ENCODE measurements at regions not wholly inside any gene's neighbourhood (a gene's known extent, or its start where the extent isn't known, plus 50 kb on each side); places are given as distances from the start of the nearest gene placed in this dataset.

- no peak overlapping the region for H3K4me3 ChIP-seq (ENCODE audit: low read length)
- TF ChIP-seq, protein P1, sequence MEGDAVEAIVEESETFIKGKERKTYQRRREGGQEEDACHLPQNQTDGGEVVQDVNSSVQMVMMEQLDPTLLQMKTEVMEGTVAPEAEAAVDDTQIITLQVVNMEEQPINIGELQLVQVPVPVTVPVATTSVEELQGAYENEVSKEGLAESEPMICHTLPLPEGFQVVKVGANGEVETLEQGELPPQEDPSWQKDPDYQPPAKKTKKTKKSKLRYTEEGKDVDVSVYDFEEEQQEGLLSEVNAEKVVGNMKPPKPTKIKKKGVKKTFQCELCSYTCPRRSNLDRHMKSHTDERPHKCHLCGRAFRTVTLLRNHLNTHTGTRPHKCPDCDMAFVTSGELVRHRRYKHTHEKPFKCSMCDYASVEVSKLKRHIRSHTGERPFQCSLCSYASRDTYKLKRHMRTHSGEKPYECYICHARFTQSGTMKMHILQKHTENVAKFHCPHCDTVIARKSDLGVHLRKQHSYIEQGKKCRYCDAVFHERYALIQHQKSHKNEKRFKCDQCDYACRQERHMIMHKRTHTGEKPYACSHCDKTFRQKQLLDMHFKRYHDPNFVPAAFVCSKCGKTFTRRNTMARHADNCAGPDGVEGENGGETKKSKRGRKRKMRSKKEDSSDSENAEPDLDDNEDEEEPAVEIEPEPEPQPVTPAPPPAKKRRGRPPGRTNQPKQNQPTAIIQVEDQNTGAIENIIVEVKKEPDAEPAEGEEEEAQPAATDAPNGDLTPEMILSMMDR (conservative IDR thresholded peaks at IDR 0.05; ENCODE audit: low read length) = no peak
- no peak for DNase-seq (ENCODE audit: low read depth)
Observed at GRCh38 chr4:74588350-74588749, 143.4 kb downstream of the AREG start.

DNA sequence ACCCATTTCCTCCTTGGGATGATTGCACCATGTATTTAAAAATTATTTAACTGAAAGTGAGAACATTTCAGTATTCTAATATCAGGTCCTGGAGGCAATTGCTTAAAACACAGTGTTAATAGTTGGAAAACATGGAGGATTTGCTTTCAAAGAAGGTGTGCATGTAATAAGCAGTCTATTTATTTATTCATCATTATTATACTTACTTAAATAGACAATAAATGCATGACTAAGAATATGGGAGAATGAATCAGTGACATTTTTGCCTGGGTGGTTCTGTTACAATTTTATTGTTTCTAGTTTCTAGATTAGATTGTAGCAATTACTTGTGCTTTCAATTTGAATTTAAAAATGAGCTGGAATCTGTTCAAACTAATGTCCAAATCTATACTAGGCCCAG, 145.5 kb downstream of the AREG start:
- TF ChIP-seq, protein P1 (conservative IDR thresholded peaks at IDR 0.05; ENCODE audit: low read length) = no peak
- no peak overlapping the region for H3K4me3 ChIP-seq (ENCODE audit: low read length)
- no peak for DNase-seq (ENCODE audit: low read depth)

GRCh38 chr4:74598611-74599325, 153.8 kb downstream of the AREG start:
- TF ChIP-seq, protein P1 (conservative IDR thresholded peaks at IDR 0.05; ENCODE audit: low read length) = no peak
- DNase-seq (ENCODE audit: low read depth) = no peak
- no peak overlapping the region for H3K4me3 ChIP-seq (ENCODE audit: low read length)

DNA sequence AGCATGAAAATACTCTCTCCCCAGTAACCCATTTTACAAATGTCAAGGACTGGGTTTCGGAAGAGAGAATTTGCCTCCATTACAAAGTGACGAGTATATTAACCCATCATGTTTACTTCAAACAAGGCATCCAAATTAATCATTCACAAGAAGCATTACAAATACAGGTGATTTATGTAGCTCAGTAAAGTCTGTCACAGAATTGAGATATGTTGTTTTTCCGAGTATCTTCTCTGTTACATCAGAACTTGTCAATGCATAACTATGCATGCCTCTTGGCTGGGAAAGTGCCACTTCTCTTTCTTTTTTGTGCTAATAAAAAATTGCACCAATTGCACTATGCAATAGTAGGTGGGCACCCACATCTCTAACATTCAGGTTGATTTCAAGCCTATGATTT, 158.2 kb downstream of the AREG start:
- TF ChIP-seq, protein P1 (conservative IDR thresholded peaks at IDR 0.05; ENCODE audit: low read length) = no peak
- H3K4me3 ChIP-seq (ENCODE audit: low read length) = no peak overlapping the region
- DNase-seq (ENCODE audit: low read depth) = no peak

DNA sequence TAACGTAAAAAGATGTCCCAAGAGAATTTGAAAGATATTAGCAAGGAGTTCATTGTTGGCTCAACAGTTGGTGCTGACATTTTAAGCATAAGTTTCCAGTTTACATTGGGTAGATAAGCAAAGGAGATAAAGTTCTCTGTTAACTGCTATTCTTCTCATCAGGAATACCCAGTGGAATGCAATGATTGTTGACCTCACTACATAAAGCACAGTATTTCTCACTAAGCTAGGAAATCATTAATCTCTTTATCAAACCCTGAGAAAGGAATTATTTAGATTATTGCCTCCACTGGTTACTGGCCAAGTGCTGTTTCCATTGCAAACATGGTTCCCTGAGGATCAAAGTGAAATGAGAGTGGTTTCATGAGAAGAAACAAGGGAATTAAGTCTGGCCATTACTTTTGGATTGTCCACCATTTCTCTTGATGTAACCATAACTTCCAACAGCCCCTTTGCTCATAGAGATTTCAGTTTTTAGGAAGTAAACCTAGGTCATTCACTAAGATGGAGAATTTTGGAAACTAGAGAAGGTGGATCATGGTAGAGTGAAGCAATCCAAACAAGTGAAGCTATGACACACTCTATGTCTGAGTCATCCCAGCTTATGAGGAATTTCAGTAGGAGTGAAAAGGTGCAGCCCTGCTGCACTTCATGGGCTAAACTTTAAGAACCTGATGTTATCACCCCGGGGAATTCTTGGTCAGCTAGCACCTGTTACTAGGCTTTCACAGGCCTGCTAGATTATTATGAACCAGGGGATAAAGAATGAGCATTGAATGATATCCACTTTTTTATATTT, 163.4 kb downstream of the AREG start:
- no peak overlapping the region for H3K4me3 ChIP-seq (ENCODE audit: low read length)
- TF ChIP-seq, protein P1 (conservative IDR thresholded peaks at IDR 0.05; ENCODE audit: low read length) = no peak
- no peak for DNase-seq (ENCODE audit: low read depth)

GRCh38 chr4:74610491-74610890, 165.6 kb downstream of the AREG start:
- H3K4me3 ChIP-seq (ENCODE audit: low read length) = no peak overlapping the region
- DNase-seq (ENCODE audit: low read depth) = no peak
- TF ChIP-seq, protein P1 (conservative IDR thresholded peaks at IDR 0.05; ENCODE audit: low read length) = no peak

DNA sequence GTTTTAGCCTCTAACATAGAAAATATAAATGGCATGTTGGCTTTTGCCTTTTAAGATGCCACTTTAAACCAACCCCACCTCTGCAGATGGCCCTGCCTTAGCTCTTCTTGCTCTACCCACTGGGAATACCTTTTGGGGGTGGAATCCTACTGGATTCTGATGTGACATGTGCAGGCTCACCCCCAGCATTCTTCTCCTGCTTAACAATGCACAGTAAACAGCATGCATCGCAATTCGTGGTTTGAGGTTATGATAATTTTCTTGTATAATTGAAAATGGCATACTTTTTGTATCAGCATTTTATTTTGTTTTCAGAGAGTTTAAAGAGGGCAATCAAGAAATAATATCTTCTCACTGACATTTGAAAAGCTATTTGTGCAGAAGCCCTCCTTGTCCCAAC, 167.9 kb downstream of the AREG start:
- H3K4me3 ChIP-seq (ENCODE audit: low read length) = no peak overlapping the region
- TF ChIP-seq, protein P1 (conservative IDR thresholded peaks at IDR 0.05; ENCODE audit: low read length) = no peak
- DNase-seq (ENCODE audit: low read depth) = no peak
